ENCODE measurements at regions not wholly inside any gene's neighbourhood (a gene's known extent, or its start where the extent isn't known, plus 50 kb on each side); places are given as distances from the start of the nearest gene placed in this dataset.

DNA sequence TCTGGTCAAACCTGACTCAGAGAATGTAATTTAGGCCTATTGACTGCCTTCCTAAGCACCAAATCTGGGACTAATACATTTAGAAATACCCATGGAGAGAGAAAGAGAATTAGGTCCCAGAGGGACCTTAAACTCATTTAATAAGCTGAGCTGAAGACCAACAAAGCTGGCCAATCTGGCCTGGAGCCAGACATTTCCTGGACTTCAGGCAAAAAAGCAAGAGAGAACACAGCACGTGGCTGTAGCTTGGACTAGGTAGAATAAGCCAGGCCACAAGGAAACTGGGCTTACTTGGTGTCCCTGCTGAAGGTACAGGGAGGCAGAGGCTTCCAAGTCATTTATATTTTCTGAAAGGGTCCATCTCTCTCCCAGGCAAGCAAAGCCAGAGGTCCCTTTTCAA, 88.1 kb downstream of the RTP4 start:
- Histone ChIP-seq H3K27ac (ENCODE audit: control insufficient read depth, insufficient read depth, low read length) (no peak overlapping the region), H3K4me1 (ENCODE audit: control insufficient read depth, extremely low read depth, insufficient read depth, low read length) (no peaks in the 10 kb centered on the region), H3K4me3 (ENCODE audit: control insufficient read depth in 2 of 3, extremely low read depth in 1 of 3, insufficient read depth in 2 of 3, low read depth in 1 of 3, low read length in 3 of 3) (no peak overlapping the region), H3K9me1 (ENCODE audit: control insufficient read depth, extremely low read depth, insufficient read depth, low read length) (no peaks in the 10 kb centered on the region), H3K9me3 (ENCODE audit: control insufficient read depth, low read depth, low read length) (no peaks in the 10 kb centered on the region), H3K79me2 (ENCODE audit: control insufficient read depth, insufficient read depth, low read length) (no peaks in the 10 kb centered on the region), H3K36me3 (ENCODE audit: control insufficient read depth in 2 of 2, extremely low read depth in 1 of 2, insufficient read depth in 2 of 2, low read length in 2 of 2) (no peaks in the 10 kb centered on the region), H3K9ac (ENCODE audit: control insufficient read depth, extremely low read depth, insufficient read depth, low read length) (no peak overlapping the region), H2AFZ (ENCODE audit: control insufficient read depth, low read length) (no peak overlapping the region), H3K27me3 (ENCODE audit: control insufficient read depth, extremely low read depth, insufficient read depth, low read length) (no peaks in the 10 kb centered on the region), H4K20me1 (ENCODE audit: control insufficient read depth, extremely low read depth, insufficient read depth, low read length) (no peaks in the 10 kb centered on the region), H3K4me2 (ENCODE audit: control insufficient read depth, extremely low read depth, insufficient read depth, low read depth, low read length) (no peak overlapping the region)
- no peak for DNase-seq (ENCODE audit: low read depth, low spot score)
- no peak for TF ChIP-seq EZH2 (IDR thresholded peaks at IDR 0.05; ENCODE audit: low read length)
- TF ChIP-seq, protein P1, sequence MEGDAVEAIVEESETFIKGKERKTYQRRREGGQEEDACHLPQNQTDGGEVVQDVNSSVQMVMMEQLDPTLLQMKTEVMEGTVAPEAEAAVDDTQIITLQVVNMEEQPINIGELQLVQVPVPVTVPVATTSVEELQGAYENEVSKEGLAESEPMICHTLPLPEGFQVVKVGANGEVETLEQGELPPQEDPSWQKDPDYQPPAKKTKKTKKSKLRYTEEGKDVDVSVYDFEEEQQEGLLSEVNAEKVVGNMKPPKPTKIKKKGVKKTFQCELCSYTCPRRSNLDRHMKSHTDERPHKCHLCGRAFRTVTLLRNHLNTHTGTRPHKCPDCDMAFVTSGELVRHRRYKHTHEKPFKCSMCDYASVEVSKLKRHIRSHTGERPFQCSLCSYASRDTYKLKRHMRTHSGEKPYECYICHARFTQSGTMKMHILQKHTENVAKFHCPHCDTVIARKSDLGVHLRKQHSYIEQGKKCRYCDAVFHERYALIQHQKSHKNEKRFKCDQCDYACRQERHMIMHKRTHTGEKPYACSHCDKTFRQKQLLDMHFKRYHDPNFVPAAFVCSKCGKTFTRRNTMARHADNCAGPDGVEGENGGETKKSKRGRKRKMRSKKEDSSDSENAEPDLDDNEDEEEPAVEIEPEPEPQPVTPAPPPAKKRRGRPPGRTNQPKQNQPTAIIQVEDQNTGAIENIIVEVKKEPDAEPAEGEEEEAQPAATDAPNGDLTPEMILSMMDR (optimal IDR thresholded peaks at IDR 0.05 in 1 of 3, IDR thresholded peaks at IDR 0.05 in 1 of 3, conservative IDR thresholded peaks at IDR 0.05 in 1 of 3; ENCODE audit: extremely low read depth in 1 of 3, insufficient read depth in 2 of 3, low read length in 3 of 3): no peak
- FAIRE-seq: no peak
- dilution Hi-C loops (cut with MboI; ENCODE audit: extremely low pct_ligation_motif_present, low sequenced_read_pairs): no loop called here

DNA sequence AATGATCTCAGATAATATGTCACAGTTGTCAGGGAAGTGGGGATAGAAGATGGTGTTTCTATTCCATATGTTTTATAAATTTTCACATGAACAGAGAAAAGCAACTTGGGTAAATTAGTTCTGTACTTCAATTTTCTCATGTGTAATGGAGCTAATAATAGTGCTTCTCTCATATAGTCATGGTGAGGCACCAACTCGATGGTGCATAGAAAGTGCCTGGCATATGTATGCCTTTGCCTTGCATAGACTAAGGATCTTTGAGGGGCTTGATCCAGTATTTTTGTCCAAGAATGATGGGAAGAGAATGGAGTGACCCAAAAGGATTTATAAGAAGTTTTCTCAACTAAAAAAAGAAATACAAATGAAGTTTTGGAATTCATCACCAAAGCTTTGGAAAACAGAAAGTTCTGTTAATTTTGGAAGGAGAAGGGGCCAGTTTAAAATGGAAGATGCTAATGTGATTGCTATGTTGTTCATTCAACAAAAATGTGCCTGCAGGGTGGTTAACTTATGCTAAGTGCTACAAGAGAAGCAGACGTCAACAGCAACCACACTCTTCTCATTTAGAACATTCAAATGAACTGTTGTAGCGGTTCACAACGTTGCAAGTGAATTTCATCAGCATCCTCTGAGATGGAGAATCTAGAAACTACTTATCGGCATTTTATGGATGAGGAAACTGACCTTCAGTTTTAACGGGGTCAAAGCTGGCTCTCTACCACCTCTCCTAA, 86.1 kb downstream of the RTP4 start:
- no peak for TF ChIP-seq EZH2 (IDR thresholded peaks at IDR 0.05; ENCODE audit: low read length)
- TF ChIP-seq, protein P1 (optimal IDR thresholded peaks at IDR 0.05 in 1 of 3, IDR thresholded peaks at IDR 0.05 in 1 of 3, conservative IDR thresholded peaks at IDR 0.05 in 1 of 3; ENCODE audit: extremely low read depth in 1 of 3, insufficient read depth in 2 of 3, low read length in 3 of 3): no peak
- Histone ChIP-seq H2AFZ (ENCODE audit: control insufficient read depth, low read length) (no peak overlapping the region), H3K4me1 (ENCODE audit: control insufficient read depth, extremely low read depth, insufficient read depth, low read length) (no peaks in the 10 kb centered on the region), H3K4me2 (ENCODE audit: control insufficient read depth, extremely low read depth, insufficient read depth, low read depth, low read length) (no peak overlapping the region), H3K4me3 (ENCODE audit: control insufficient read depth in 2 of 3, extremely low read depth in 1 of 3, insufficient read depth in 2 of 3, low read depth in 1 of 3, low read length in 3 of 3) (no peak overlapping the region), H3K9me1 (ENCODE audit: control insufficient read depth, extremely low read depth, insufficient read depth, low read length) (no peaks in the 10 kb centered on the region), H3K36me3 (ENCODE audit: control insufficient read depth in 2 of 2, extremely low read depth in 1 of 2, insufficient read depth in 2 of 2, low read length in 2 of 2) (no peaks in the 10 kb centered on the region), H3K27me3 (ENCODE audit: control insufficient read depth, extremely low read depth, insufficient read depth, low read length) (no peaks in the 10 kb centered on the region), H3K9me3 (ENCODE audit: control insufficient read depth, low read depth, low read length) (no peaks in the 10 kb centered on the region), H3K79me2 (ENCODE audit: control insufficient read depth, insufficient read depth, low read length) (no peaks in the 10 kb centered on the region), H3K9ac (ENCODE audit: control insufficient read depth, extremely low read depth, insufficient read depth, low read length) (no peak overlapping the region), H4K20me1 (ENCODE audit: control insufficient read depth, extremely low read depth, insufficient read depth, low read length) (no peaks in the 10 kb centered on the region), H3K27ac (ENCODE audit: control insufficient read depth, insufficient read depth, low read length) (no peak overlapping the region)
- no peak for DNase-seq (ENCODE audit: low read depth, low spot score)
- no peak for FAIRE-seq
- dilution Hi-C loops (cut with MboI; ENCODE audit: extremely low pct_ligation_motif_present, low sequenced_read_pairs): no loop called here

All from keratinocyte (primary cell).